ENCODE measurements at regions not wholly inside any gene's neighbourhood (a gene's known extent, or its start where the extent isn't known, plus 50 kb on each side); places are given as distances from the start of the nearest gene placed in this dataset.

GRCh38 chrX:40320819-40321218 is 223.1 kb upstream of the BCOR start:
- no TSS peak for BruUV-seq (replicated peaks)
- H3K36me3 Mint-ChIP-seq (ENCODE audit: insufficient read depth, unreplicated experiment) = peaks cover 4% of the 10 kb centered on the region
- peaks cover 17% of the 10 kb centered on the region for H3K27me3 Mint-ChIP-seq (ENCODE audit: unreplicated experiment)
- no peak for TF ChIP-seq CTCF (IDR thresholded peaks at IDR 0.05; ENCODE audit: unreplicated experiment)
- no peaks in the 10 kb centered on the region for H3K4me1 Mint-ChIP-seq (ENCODE audit: low read depth, unreplicated experiment)
- H3K27ac Mint-ChIP-seq (ENCODE audit: unreplicated experiment) = no peak overlapping the region
- intact Hi-C loops (cut with micrococcal nuclease; ENCODE audit: unreplicated experiment) = no loop called here
- no peak overlapping the region for H3K4me3 Mint-ChIP-seq (ENCODE audit: low read depth, unreplicated experiment)
- CTCF ChIA-PET = no interaction called here
- DNase-seq = no peak
- H3K9me3 Mint-ChIP-seq (ENCODE audit: low read depth, unreplicated experiment) = peaks cover 7% of the 10 kb centered on the region

GRCh38 chrX:40318801-40319200 is 221.0 kb upstream of the BCOR start:
- DNase-seq = no peak
- Mint-ChIP-seq H3K27me3 (ENCODE audit: unreplicated experiment) (peaks cover 17% of the 10 kb centered on the region), H3K9me3 (ENCODE audit: low read depth, unreplicated experiment) (peaks cover 9% of the 10 kb centered on the region)

GRCh38 chrX:40318076-40318475 is 220.3 kb upstream of the BCOR start:
- Mint-ChIP-seq H3K27ac (ENCODE audit: unreplicated experiment) (no peak overlapping the region), H3K27me3 (ENCODE audit: unreplicated experiment) (peaks cover 21% of the 10 kb centered on the region), H3K36me3 (ENCODE audit: insufficient read depth, unreplicated experiment) (peaks cover 2% of the 10 kb centered on the region), H3K4me1 (ENCODE audit: low read depth, unreplicated experiment) (no peaks in the 10 kb centered on the region), H3K9me3 (ENCODE audit: low read depth, unreplicated experiment) (peaks cover 9% of the 10 kb centered on the region), H3K4me3 (ENCODE audit: low read depth, unreplicated experiment) (no peak overlapping the region)
- no peak for DNase-seq
- no peak for TF ChIP-seq CTCF (IDR thresholded peaks at IDR 0.05; ENCODE audit: unreplicated experiment)
- CTCF ChIA-PET = no interaction called here
- intact Hi-C loops (cut with micrococcal nuclease; ENCODE audit: unreplicated experiment) = no loop called here
- BruUV-seq (replicated peaks) = no TSS peak

More at GRCh38 chrX:40318801-40319200, 221.0 kb upstream of the BCOR start:
- intact Hi-C loops (cut with micrococcal nuclease; ENCODE audit: unreplicated experiment) = no loop called here
- Mint-ChIP-seq H3K27ac (ENCODE audit: unreplicated experiment) (no peak overlapping the region), H3K4me3 (ENCODE audit: low read depth, unreplicated experiment) (no peak overlapping the region), H3K4me1 (ENCODE audit: low read depth, unreplicated experiment) (no peaks in the 10 kb centered on the region), H3K36me3 (ENCODE audit: insufficient read depth, unreplicated experiment) (peaks cover 4% of the 10 kb centered on the region)
- no peak for TF ChIP-seq CTCF (IDR thresholded peaks at IDR 0.05; ENCODE audit: unreplicated experiment)
- CTCF ChIA-PET = no interaction called here
- BruUV-seq (replicated peaks) = no TSS peak

GRCh38 chrX:40316502-40316901 is 218.7 kb upstream of the BCOR start:
- H3K27ac Mint-ChIP-seq (ENCODE audit: unreplicated experiment) = no peak overlapping the region
- H3K4me1 Mint-ChIP-seq (ENCODE audit: low read depth, unreplicated experiment) = no peaks in the 10 kb centered on the region
- no TSS peak for BruUV-seq (replicated peaks)
- no peaks in the 10 kb centered on the region for H3K36me3 Mint-ChIP-seq (ENCODE audit: insufficient read depth, unreplicated experiment)
- CTCF ChIA-PET = no interaction called here
- no peak for TF ChIP-seq CTCF (IDR thresholded peaks at IDR 0.05; ENCODE audit: unreplicated experiment)
- H3K9me3 Mint-ChIP-seq (ENCODE audit: low read depth, unreplicated experiment) = peaks cover 9% of the 10 kb centered on the region
- intact Hi-C loops (cut with micrococcal nuclease; ENCODE audit: unreplicated experiment) = no loop called here
- H3K27me3 Mint-ChIP-seq (ENCODE audit: unreplicated experiment) = peaks cover 33% of the 10 kb centered on the region
- H3K4me3 Mint-ChIP-seq (ENCODE audit: low read depth, unreplicated experiment) = no peak overlapping the region
- no peak for DNase-seq

GRCh38 chrX:40314070-40314469 is 216.3 kb upstream of the BCOR start:
- no peaks in the 10 kb centered on the region for H3K36me3 Mint-ChIP-seq (ENCODE audit: insufficient read depth, unreplicated experiment)

More at GRCh38 chrX:40314070-40314469, 216.3 kb upstream of the BCOR start:
- Mint-ChIP-seq H3K27me3 (ENCODE audit: unreplicated experiment) (peaks cover 40% of the 10 kb centered on the region), H3K9me3 (ENCODE audit: low read depth, unreplicated experiment) (peaks cover 9% of the 10 kb centered on the region), H3K4me3 (ENCODE audit: low read depth, unreplicated experiment) (no peak overlapping the region), H3K27ac (ENCODE audit: unreplicated experiment) (no peak overlapping the region), H3K4me1 (ENCODE audit: low read depth, unreplicated experiment) (no peaks in the 10 kb centered on the region)
- intact Hi-C loops (cut with micrococcal nuclease; ENCODE audit: unreplicated experiment) = no loop called here
- no peak for DNase-seq
- CTCF ChIA-PET = no interaction called here
- BruUV-seq (replicated peaks) = no TSS peak
- TF ChIP-seq CTCF (IDR thresholded peaks at IDR 0.05; ENCODE audit: unreplicated experiment) = no peak
